Nephron (organoid): ENCODE measurements at regions not wholly inside any gene's neighbourhood (a gene's known extent, or its start where the extent isn't known, plus 50 kb on each side); places are given as distances from the start of the nearest gene placed in this dataset.
"Not testable (repeated sequence)": the region's sequence is repeated elsewhere in the genome, so short reads cannot be mapped to it uniquely, and the experiment has no call there.

Experiments used
- H3K27ac Mint-ChIP-seq, 3 experiments: 2 replicates each; pipeline ENCODE4 v1.8.0; 2020; ENCODE audit warnings: mixed read lengths in 3 of 3, mild to moderate bottlenecking in 2 of 3, moderate library complexity in 1 of 3
- H3K27me3 Mint-ChIP-seq: 2 replicates; pipeline ENCODE4 v1.8.0; 2021; ENCODE audit warnings: low read depth, mild to moderate bottlenecking, moderate library complexity, mixed read lengths
- H3K36me3 Mint-ChIP-seq: 2 replicates; pipeline ENCODE4 v1.8.0; 2020; ENCODE audit warnings: low read depth, mixed read lengths
- H3K4me1 Mint-ChIP-seq: 2 replicates; pipeline ENCODE4 v1.8.0; 2020; ENCODE audit warnings: mixed read lengths
- H3K4me3 Mint-ChIP-seq, 3 experiments: 2 replicates each; pipeline ENCODE4 v1.8.0; 2020; ENCODE audit warnings: mild to moderate bottlenecking in 3 of 3, mixed read lengths in 3 of 3, moderate library complexity in 2 of 3
- H3K9me3 Mint-ChIP-seq: 2 replicates; pipeline ENCODE4 v1.8.0; 2020; ENCODE audit warnings: mixed read lengths
- CTCF ChIP-seq, 3 experiments: fragments of 200-600 bp; sonication (generic); IDR thresholded peaks; one replicate each; pipeline ENCODE4 v1.5.0; 2021; ENCODE audit warnings: antibody characterized with exemption in 3 of 3; ENCODE audit not compliant: unreplicated experiment in 3 of 3

DNA sequence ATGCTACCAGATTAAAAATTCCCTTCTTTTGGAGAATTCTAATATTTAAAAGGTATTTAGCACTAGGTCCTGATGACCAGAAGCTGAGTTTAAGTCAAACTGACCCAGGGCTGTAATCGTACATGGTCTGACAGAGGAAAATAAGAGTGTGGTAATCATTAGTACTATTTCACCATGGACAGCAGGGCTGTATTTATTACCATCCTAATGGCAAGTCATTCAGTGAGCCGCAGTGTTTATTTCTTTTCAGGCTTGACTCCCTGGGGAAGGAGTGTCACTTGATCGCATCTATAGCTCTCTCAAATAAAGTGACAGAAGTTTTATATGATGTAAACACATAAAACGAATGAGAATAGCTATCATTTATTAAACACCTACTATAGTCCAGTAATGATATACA is 261.8 kb downstream of the BTG1 start:
- Mint-ChIP-seq H3K4me3 (no peak overlapping the region), H3K27ac (no peak overlapping the region)

DNA sequence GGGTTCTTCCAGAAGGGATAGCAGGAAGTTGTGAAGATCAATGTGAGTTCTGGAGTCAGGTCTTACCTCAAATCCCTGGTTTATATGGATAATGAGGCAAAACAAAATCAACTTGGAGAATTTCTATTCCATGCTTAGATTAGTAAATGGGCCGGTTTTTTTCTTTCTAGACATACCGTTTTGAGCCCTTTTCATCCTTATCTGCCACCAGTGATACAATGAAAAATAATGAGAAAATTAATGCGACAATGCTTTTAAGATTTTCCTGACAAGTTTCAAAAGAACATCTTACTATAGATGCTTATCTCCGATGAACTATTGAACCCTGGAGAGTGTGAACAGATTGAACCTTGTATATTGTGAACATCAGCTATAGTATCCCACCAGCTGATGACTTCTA is 262.7 kb downstream of the BTG1 start:
- H3K4me1 Mint-ChIP-seq = no peaks in the 10 kb centered on the region
- no peaks in the 10 kb centered on the region for H3K36me3 Mint-ChIP-seq
- TF ChIP-seq CTCF (IDR thresholded peaks at IDR 0.05; ENCODE audit: unreplicated experiment in 3 of 3) = no peak
- no peaks in the 10 kb centered on the region for H3K9me3 Mint-ChIP-seq
- no peak overlapping the region for H3K27ac Mint-ChIP-seq
- no peak overlapping the region for H3K4me3 Mint-ChIP-seq
- H3K27me3 Mint-ChIP-seq = no peaks in the 10 kb centered on the region

More for the DNA sequence above, 261.8 kb downstream of the BTG1 start:
- no peaks in the 10 kb centered on the region for H3K27me3 Mint-ChIP-seq
- no peaks in the 10 kb centered on the region for H3K36me3 Mint-ChIP-seq
- TF ChIP-seq CTCF (IDR thresholded peaks at IDR 0.05; ENCODE audit: unreplicated experiment in 3 of 3) = no peak
- H3K9me3 Mint-ChIP-seq = no peaks in the 10 kb centered on the region
- H3K4me1 Mint-ChIP-seq = no peaks in the 10 kb centered on the region

DNA sequence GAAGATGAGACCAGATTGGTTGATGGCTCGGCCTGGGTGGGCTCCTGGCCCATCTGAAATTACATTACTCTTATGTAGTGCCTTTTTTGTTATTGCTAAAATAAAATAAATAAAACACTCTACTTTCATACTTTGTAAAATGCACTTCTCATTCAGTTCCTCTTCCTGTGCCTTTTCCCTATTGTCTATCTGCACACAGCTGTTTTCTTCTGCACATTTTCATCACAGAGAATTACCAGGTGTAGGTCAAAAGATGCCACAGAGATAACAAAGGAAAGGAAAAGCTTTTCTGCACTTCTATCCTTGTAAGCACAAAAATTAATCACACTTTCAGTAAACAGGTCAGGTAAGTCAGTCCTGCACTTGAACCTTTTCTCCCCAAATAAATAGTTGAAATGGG is 265.1 kb downstream of the BTG1 start:
- Mint-ChIP-seq H3K27ac (no peak overlapping the region), H3K4me3 (no peak overlapping the region)

DNA sequence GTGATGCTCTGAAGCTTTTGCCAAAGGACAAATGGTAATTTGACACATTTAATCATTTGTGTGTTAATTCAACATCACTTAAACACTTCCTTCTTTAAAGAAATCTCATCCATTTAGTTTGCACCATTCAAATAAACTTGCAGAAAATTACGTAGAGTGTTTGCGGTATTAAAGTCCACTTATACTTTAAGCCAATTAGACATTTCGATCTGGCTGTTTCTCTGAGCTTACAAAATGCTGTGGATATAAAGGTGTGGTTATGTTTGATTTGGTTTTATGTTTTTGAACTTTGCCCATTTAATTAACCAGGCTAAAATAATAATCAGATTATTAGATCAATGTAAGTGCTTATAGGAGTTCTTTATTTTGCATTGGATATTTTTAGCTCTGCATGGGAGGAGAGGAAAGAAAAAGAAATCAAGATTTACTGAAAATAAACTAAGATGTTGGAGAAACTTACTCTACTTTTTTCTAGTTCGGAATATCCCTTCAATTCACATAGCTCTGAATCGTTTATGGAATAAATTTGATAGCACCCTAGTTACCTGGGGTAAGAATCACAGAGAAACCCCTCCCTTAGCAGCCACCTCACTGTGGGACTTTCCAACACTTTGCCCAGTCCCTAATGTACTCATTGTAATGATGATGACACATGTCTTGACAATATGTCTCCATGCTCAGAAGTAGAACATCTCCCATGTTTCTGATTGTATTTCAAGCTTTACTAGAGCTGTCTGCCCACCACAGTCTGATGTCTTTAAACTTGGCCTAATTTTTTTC is 268.0 kb downstream of the BTG1 start:
- TF ChIP-seq CTCF (IDR thresholded peaks at IDR 0.05; ENCODE audit: unreplicated experiment in 3 of 3) = no peak
- no peaks in the 10 kb centered on the region for H3K36me3 Mint-ChIP-seq
- H3K4me1 Mint-ChIP-seq = no peaks in the 10 kb centered on the region
- H3K9me3 Mint-ChIP-seq = no peaks in the 10 kb centered on the region
- H3K27ac Mint-ChIP-seq = no peak overlapping the region
- no peak overlapping the region for H3K4me3 Mint-ChIP-seq
- no peaks in the 10 kb centered on the region for H3K27me3 Mint-ChIP-seq

More for the DNA sequence above, 265.1 kb downstream of the BTG1 start:
- no peaks in the 10 kb centered on the region for H3K9me3 Mint-ChIP-seq
- H3K27me3 Mint-ChIP-seq = no peaks in the 10 kb centered on the region
- no peaks in the 10 kb centered on the region for H3K36me3 Mint-ChIP-seq
- no peaks in the 10 kb centered on the region for H3K4me1 Mint-ChIP-seq
- no peak for TF ChIP-seq CTCF (IDR thresholded peaks at IDR 0.05; ENCODE audit: unreplicated experiment in 3 of 3)

GRCh38 chr12:91877022-91877421 is 268.6 kb downstream of the BTG1 start:
- Mint-ChIP-seq H3K36me3 (no peaks in the 10 kb centered on the region), H3K9me3 (peaks cover 2% of the 10 kb centered on the region), H3K4me3 (no peak overlapping the region), H3K27me3 (no peaks in the 10 kb centered on the region), H3K4me1 (no peaks in the 10 kb centered on the region), H3K27ac (no peak overlapping the region)
- no peak for TF ChIP-seq CTCF (IDR thresholded peaks at IDR 0.05; ENCODE audit: unreplicated experiment in 3 of 3)

DNA sequence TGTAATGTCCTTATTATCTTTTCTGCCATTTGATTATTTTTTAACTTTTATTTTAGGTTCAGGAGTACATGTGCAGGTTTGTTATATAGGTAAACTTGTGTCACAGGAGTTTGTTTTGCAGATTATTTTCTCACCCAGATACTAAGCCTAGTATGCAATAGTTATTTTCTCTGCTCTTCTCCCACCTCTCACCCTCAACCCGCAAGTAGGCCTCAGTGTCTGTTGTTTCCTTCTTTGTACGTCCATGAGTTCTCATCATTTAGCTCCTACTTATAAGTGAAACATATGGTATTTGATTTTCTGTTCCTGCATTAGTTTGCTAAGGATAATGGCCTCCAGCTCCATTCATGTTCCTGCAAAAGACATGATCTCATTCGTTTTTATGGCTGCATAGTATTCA is 270.0 kb downstream of the BTG1 start:
- H3K4me1 Mint-ChIP-seq, H3K36me3 Mint-ChIP-seq, H3K4me3 Mint-ChIP-seq, H3K9me3 Mint-ChIP-seq, H3K27ac Mint-ChIP-seq, H3K27me3 Mint-ChIP-seq: not testable (repeated sequence)
